ENCODE measurements at regions not wholly inside any gene's neighbourhood (a gene's known extent, or its start where the extent isn't known, plus 50 kb on each side); places are given as distances from the start of the nearest gene placed in this dataset.

DNA sequence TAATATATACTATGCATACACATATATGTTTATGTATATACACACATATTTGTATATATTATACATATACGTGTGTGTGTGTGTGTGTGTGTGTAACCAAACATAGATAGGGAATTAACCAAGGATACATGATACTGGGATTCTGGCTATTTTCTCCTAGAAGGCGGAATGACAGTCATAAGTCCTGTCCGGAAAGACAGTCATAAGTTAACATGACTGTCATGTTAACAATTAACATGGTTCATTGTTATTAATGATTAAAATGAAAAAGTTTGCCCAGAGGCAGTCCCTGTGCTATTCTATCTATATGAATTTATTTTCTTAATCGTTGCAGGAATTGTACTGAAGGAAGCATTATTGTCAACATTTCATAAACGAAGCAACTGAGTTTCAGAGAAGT is 450.7 kb upstream of the NXPH2 start:
- ATAC-seq (no peak), DNase-seq (ENCODE audit: extremely low read depth in 1 of 4, low spot score in 3 of 4) (no peak), FAIRE-seq (no peak)
- intact Hi-C loops (cut with micrococcal nuclease) (no loop called here), in situ Hi-C loops (cut with MboI) (no loop called here)
- H3K79me2 ChIP-seq (ENCODE audit: control insufficient read depth, insufficient read depth, low read length) = no peaks in the 10 kb centered on the region
- no peaks in the 10 kb centered on the region for H3K27me3 ChIP-seq (ENCODE audit: control insufficient read depth in 2 of 2, insufficient read depth in 2 of 2, low read length in 2 of 2)
- no peaks in the 10 kb centered on the region for H3K9me3 ChIP-seq (replicated peaks; ENCODE audit: control insufficient read depth, insufficient read depth, low read depth, low read length)
- BruUV-seq (replicated peaks) = no TSS peak
- POLR2A ChIA-PET = no interaction called here
- H3K9me1 ChIP-seq (ENCODE audit: control insufficient read depth, insufficient read depth, low read length) = no peaks in the 10 kb centered on the region
- 3% methylated on average over 5 of the region's 5 CpGs for WGBS (ENCODE audit: insufficient coverage, low coverage, missing lambda C conversion rate)
- CTCF ChIA-PET (ENCODE audit: low intra/inter-chr PET ratio) = no interaction called here
- no peaks in the 10 kb centered on the region for H3K4me1 ChIP-seq (replicated peaks in 1 of 2; ENCODE audit: control insufficient read depth in 2 of 2, insufficient read depth in 2 of 2, low read length in 2 of 2)
- no peak overlapping the region for H3K27ac ChIP-seq (ENCODE audit: extremely low read depth, low read depth, low read length)
- no peaks in the 10 kb centered on the region for H3K36me3 ChIP-seq (ENCODE audit: control insufficient read depth, insufficient read depth, low read length)
- H4K20me1 ChIP-seq (replicated peaks; ENCODE audit: control insufficient read depth, insufficient read depth, low read length) = no peaks in the 10 kb centered on the region
- no peak overlapping the region for H2AFZ ChIP-seq (ENCODE audit: low read depth, low read length)
- TF ChIP-seq KAT2B (IDR thresholded peaks at IDR 0.05; ENCODE audit: low read depth, low read length) (no peak), NFIC (IDR thresholded peaks at IDR 0.05) (no peak), ZBTB17 (CRISPR knock-in tag; IDR thresholded peaks at IDR 0.05) (no peak), PCBP2 (IDR thresholded peaks at IDR 0.05; ENCODE audit: low read depth, low read length, poor library complexity, severe bottlenecking) (no peak), RFX5 (IDR thresholded peaks at IDR 0.05; ENCODE audit: low read depth, low read length) (no peak), SNIP1 (IDR thresholded peaks at IDR 0.05; ENCODE audit: low read depth) (no peak), RNF2 (IDR thresholded peaks at IDR 0.05) (no peak), TARDBP (IDR thresholded peaks at IDR 0.05) (no peak), GTF2A2 (tag; IDR thresholded peaks at IDR 0.05) (no peak)
- TF ChIP-seq, protein P1, sequence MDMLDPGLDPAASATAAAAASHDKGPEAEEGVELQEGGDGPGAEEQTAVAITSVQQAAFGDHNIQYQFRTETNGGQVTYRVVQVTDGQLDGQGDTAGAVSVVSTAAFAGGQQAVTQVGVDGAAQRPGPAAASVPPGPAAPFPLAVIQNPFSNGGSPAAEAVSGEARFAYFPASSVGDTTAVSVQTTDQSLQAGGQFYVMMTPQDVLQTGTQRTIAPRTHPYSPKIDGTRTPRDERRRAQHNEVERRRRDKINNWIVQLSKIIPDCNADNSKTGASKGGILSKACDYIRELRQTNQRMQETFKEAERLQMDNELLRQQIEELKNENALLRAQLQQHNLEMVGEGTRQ (CRISPR knock-in tag; IDR thresholded peaks at IDR 0.05) = no peak
- no peak overlapping the region for H3K4me2 ChIP-seq (ENCODE audit: insufficient read depth, low read length)
- no peak overlapping the region for H3K4me3 ChIP-seq
- H3K9ac ChIP-seq (ENCODE audit: insufficient read depth in 1 of 2, low read depth in 2 of 2, low read length in 2 of 2) = no peak overlapping the region
